Iris pigment epithelial cell (primary cell): ENCODE measurements at regions not wholly inside any gene's neighbourhood (a gene's known extent, or its start where the extent isn't known, plus 50 kb on each side); places are given as distances from the start of the nearest gene placed in this dataset.

Experiments used
- DNase-seq: peaks from one replicate; pipeline ENCODE4 v3.0.0-alpha.2; 2011; ENCODE audit warnings: low read depth

- DNase-seq: no peak
Observed at GRCh38 chr6:134708079-134708478, 241.8 kb downstream of the ALDH8A1 start.

DNA sequence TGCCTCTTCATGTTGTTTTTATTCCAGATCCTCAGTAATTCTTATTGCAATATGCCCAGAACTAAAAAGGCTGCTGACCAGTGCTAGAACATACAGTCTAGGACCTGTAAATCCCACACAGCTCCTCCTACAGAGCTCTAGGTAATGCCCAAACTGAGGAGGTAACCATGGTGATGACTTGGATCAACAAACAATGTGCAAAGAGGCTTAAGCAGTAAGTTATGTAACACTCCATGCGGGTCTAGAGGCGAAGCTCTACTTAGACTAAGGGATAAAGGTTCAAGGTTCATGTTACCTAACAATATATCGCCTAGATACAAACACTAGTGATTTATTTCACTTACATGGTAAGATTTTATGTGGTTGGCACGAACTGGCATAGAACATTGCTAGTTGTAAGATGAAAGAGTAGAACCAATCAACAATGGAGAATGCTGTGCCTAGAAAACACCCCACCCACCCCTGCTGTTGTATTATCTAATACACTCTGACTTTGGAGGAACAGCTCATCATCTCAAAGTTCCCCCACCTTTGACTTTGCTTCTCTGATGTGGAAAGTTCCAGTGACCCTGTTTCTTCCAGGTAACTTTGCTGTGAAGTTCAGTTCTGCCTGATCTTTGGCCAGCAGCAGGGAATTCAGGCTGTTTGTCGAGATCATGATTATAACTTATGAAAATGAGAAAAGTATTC, 242.4 kb downstream of the ALDH8A1 start:
- peak; percentile 87 for DNase-seq

GRCh38 chr6:134706806-134707205, 243.1 kb downstream of the ALDH8A1 start:
- peak; percentile 24 for DNase-seq

DNA sequence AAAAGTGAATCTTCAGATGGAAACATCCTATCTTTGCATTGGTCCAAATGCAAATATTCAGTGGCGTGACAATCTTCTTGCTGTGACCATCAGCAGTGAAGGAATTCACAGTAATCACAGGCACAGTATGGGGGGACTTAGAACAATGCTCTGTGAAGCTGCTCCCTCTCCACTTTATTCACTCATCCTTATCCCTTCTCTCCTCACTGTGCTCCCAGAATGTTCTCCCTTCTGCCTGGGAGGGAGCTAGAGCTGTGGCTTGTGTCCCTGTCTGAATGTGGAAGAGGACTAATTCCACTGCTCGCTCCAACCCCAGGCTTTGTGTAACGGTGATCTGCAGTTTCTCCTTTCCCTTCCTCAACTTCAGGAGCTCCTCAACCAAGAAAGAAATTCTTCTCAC, 243.7 kb downstream of the ALDH8A1 start:
- DNase-seq: no peak

GRCh38 chr6:134703206-134703605, 246.7 kb downstream of the ALDH8A1 start:
- DNase-seq: no peak

DNA sequence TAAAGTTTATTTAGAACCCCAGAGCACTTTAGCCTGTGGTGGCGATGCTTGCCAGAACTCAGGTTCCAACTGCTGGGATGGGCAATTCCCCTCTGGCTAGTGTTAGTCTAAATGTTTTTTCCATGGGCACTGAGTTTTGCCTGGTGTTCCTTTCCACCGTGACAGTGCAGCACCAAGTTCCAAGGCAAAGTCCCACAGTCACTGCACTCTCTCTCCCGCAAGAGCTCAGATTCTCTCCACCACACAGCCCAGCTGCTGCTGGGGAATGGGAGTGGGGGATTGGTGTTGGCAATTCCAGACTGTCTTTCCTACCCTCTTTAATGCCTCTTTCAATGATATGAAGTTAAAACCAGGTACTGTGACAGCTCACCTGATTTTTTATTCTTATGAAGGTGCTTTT, 247.6 kb downstream of the ALDH8A1 start:
- no peak for DNase-seq

- DNase-seq: no peak
Observed at GRCh38 chr6:134701301-134701700, 248.6 kb downstream of the ALDH8A1 start.

GRCh38 chr6:134698228-134698627, 251.7 kb downstream of the ALDH8A1 start:
- DNase-seq: peak; percentile 55

DNA sequence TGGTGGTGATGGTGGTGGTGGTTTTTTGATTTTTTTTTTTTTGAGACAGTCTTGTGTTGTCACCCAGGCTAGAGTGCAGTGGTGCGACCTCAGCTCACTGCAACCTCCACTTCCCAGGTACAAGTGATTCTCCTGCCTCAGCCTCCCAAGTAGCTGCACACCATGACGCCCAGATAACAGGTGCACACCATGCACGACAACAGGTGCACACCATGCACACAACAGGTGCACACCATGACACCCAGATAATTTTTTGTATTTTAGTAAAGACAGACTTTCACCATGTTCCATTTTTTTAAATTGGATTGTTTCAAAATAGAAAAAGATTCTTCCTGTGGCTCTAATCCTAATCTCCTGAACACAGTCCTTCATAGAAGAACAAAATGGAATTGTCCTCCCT, 257.9 kb downstream of the ALDH8A1 start:
- DNase-seq: no peak

- no peak for DNase-seq
Observed at GRCh38 chr6:134691180-134691579, 258.7 kb downstream of the ALDH8A1 start.

DNA sequence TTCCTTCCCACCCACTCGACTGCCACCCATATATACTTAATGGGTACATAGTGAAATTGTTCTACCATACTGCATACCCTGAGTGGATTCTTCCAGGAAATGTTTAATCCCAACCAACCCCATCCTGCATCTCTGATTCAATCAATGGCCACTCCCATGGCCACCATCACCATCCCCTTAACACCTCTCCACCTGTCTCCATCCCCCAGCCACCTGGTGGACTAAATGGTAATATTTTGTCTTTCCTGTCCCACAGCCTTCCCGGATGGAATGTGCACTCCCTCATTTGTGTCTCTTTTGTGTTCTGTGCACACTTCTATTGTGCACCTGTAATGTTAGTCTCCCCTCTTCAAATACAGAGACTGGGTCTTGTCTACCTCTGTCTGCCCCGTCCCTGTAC, 259.9 kb downstream of the ALDH8A1 start:
- no peak for DNase-seq

GRCh38 chr6:134689641-134690040, 260.3 kb downstream of the ALDH8A1 start:
- DNase-seq: no peak

GRCh38 chr6:134689177-134689576, 260.7 kb downstream of the ALDH8A1 start:
- DNase-seq: no peak

- DNase-seq: peak; percentile 84
Observed at GRCh38 chr6:134686071-134686470, 263.8 kb downstream of the ALDH8A1 start.

- peak; percentile 36 for DNase-seq
Observed at GRCh38 chr6:134684423-134684795, 265.5 kb downstream of the ALDH8A1 start.

DNA sequence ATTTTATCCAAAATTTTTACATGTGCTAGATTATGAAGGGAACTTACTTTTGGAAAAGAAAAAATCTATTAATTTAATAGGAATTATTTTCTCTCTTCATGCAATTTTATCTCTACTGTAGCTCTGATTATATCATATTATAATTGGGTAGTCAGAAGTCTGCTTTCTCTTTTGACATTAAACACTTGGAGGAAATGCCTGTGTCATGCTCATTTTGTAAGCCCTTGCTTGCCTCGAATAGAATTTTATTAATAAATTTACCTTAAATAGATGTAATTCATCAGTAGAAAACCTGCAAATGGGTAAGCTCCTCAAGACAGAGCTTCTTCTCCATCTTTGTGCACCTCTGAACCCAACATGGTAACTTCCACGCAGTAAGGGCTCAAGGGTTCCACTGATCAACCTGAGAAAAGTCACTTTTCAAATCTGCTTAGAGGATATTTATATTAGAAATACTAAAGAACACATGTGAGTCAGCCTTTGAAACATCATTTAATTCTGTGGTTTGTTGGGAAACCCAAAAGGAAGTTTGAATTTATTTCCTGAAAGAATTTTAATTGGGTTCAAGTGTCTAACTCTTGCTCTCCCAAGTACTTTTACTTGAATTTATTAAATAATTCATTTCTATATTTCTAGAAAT, 266.0 kb downstream of the ALDH8A1 start:
- DNase-seq: peak; percentile 72

- no peak for DNase-seq
Observed at GRCh38 chr6:134680433-134680832, 269.5 kb downstream of the ALDH8A1 start.

DNA sequence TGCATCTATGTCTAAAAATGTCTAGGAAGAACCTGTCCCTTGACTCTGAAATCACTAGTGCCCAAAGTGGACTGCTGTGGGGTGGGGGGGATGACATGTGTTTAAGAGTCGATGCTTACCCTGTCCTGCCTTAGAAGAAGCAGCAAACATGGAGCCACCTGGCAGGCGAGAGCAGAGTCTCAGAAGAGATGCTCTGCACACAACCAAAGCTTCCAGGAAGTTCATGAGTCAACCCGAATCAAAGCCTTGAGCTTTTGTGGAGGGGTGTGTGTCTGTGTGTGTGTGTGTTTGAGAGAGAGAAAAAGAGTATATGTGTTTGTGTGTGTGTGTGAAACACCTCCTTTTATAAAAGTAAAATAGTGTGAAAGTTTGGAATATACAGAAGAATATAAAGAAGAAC, 269.9 kb downstream of the ALDH8A1 start:
- peak; percentile 22 for DNase-seq

DNA sequence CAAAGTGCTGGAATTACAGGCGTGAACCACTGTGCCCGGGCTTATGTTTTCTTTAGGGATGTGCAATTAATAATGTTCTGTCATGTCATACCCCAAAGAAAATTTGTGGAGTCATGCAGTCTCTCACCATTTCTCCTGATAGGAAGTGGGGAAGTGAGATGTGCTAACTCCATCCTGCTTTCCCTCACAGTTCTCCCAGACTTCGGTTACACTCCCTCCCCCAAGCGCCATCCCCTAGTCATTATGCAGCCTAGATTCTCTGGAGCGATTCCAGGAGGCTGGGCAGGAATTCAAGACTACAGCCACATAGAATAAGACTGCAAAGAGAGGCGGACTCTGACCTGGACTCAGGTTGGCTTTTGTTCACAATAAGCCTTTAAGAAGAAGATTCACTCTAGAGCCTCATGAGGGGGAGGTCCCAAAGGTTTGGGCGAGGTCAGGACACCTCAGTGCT, 271.4 kb downstream of the ALDH8A1 start:
- peak; percentile 81 for DNase-seq

- DNase-seq: peak; percentile 91
Observed at GRCh38 chr6:134676307-134677281, 273.3 kb downstream of the ALDH8A1 start.

DNA sequence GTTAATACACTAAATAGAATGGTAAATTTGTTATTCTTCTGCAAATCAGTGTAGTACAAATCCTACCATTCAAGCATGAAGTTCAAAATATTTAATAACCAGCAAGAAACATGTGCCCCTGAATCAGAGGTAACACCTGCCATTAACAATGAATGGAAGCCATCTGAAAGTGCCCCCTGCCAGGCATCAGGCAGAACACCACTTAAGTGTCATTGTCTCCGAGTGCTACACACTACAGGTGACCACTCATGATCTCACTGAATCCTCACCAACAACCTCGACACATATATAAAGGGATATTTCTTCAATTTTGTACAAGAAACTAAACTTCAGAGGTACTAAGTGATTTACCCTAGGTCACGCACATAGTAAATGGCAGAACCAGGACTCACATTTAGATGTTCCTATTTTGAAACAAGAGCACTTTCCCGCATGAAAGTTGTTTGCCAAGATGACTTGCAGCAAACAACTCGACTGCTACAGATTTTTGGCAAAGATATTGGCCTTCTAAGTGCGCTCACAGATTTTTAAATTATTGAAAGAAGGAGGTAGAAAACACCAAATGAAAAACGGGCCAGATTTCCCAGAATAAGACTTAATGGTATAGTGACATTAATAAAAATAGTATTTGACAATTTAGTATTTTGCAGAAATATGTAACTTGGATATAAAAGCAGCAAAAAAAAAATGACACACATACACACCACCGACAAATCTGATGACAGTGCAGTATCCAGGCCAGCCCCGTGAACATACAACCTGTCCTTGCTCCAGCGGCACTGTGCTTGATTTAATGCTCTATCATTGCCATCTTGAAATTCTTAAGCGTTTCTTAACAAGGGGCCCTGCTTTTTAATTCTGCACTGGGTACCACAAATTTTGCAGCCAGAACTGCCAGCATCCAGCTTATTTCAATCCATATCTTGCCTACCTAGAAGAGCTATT, 274.5 kb downstream of the ALDH8A1 start:
- no peak for DNase-seq

DNA sequence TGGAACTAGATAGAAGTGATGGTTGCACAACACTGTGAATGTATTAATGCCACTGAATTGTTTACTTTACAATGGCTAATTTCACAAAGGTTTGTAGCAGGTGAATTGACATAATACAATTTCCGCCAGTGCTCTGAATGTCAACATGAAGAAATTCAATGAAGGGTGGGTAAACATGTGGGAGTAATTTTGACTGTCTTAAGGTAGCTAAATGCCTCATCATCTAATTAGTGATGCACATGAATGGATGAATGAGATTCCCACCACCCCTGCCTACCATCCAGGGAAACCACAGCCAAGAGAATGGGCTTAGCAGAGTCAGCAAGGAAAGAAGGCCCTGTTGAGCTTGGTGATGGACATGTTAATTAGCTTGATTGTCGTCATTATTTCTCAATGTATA, 275.3 kb downstream of the ALDH8A1 start:
- DNase-seq: no peak
